DND-41 (cell line): ENCODE measurements at regions not wholly inside any gene's neighbourhood (a gene's known extent, or its start where the extent isn't known, plus 50 kb on each side); places are given as distances from the start of the nearest gene placed in this dataset.

Experiments used
- ATAC-seq: fragments of 200-7000 bp; cut with Tn5 transposase; 3 replicates; pipeline ENCODE4 v1.9.1; 2021; ENCODE audit warnings: low read depth; ENCODE audit not compliant: insufficient read depth
- DNase-seq: peaks from one replicate; pipeline ENCODE4 v3.0.0-alpha.2; 2020
- H2AFZ ChIP-seq: 2 replicates; pipeline ENCODE4 v1.6.0; 2012; ENCODE audit warnings: low read depth, low read length
- H3K27ac ChIP-seq: 2 replicates; pipeline ENCODE4 v1.5.1; 2012; ENCODE audit warnings: low read length, inconsistent platforms
- H3K27me3 ChIP-seq: fragments of 200-600 bp; sonication (generic); 2 replicates; pipeline ENCODE4 v1.6.0; 2012; ENCODE audit warnings: low read length, mild to moderate bottlenecking, inconsistent platforms; ENCODE audit not compliant: insufficient read depth, poor library complexity
- H3K36me3 ChIP-seq: 2 replicates; pipeline ENCODE4 v1.5.1; 2012; ENCODE audit warnings: low read length, inconsistent platforms; ENCODE audit not compliant: insufficient read depth
- H3K4me1 ChIP-seq: 2 replicates; pipeline ENCODE4 v1.5.1; 2012; ENCODE audit warnings: mild to moderate bottlenecking, low read length; ENCODE audit not compliant: insufficient read depth
- H3K4me2 ChIP-seq: 2 replicates; pipeline ENCODE4 v1.6.0; 2012; ENCODE audit warnings: mild to moderate bottlenecking, moderate library complexity, low read length, inconsistent platforms; ENCODE audit not compliant: insufficient read depth
- H3K4me3 ChIP-seq, 2 experiments: fragments of 200-600 bp in 1 of 2; shearing (Covaris generic) in 1 of 2; 2 replicates each; pipeline ENCODE4 v1.5.1; 2012 to 2016; ENCODE audit warnings: inconsistent platforms in 2 of 2, low read length in 2 of 2, mild to moderate bottlenecking in 2 of 2, low read depth in 1 of 2, moderate library complexity in 1 of 2
- H3K79me2 ChIP-seq: 2 replicates; pipeline ENCODE4 v1.6.0; 2012; ENCODE audit warnings: low read length, inconsistent platforms; ENCODE audit not compliant: insufficient read depth
- H3K9ac ChIP-seq: 2 replicates; pipeline ENCODE4 v1.6.0; 2012; ENCODE audit warnings: low read depth, mild to moderate bottlenecking, inconsistent platforms, low read length, moderate library complexity
- H3K9me3 ChIP-seq: 2 replicates; pipeline ENCODE4 v1.5.1; 2012; ENCODE audit warnings: low read length, moderate library complexity, mild to moderate bottlenecking, inconsistent platforms; ENCODE audit not compliant: insufficient read depth, severe bottlenecking
- H4K20me1 ChIP-seq: 2 replicates; pipeline ENCODE4 v1.6.0; 2012; ENCODE audit warnings: low read length; ENCODE audit not compliant: insufficient read depth
- EZH2 ChIP-seq: IDR thresholded peaks from 3 replicates; pipeline ENCODE4 v1.6.1; 2012; ENCODE audit warnings: borderline replicate concordance, low read depth, mild to moderate bottlenecking, moderate library complexity, low read length, inconsistent platforms; ENCODE audit not compliant: severe bottlenecking
- TF ChIP-seq, protein P1 (sequence below): IDR thresholded peaks from 2 replicates; pipeline ENCODE4 v1.5.1; 2012; ENCODE audit warnings: borderline replicate concordance, low read length, moderate library complexity, mild to moderate bottlenecking; ENCODE audit not compliant: poor library complexity, severe bottlenecking; ENCODE audit errors: extremely low read depth

DNA sequence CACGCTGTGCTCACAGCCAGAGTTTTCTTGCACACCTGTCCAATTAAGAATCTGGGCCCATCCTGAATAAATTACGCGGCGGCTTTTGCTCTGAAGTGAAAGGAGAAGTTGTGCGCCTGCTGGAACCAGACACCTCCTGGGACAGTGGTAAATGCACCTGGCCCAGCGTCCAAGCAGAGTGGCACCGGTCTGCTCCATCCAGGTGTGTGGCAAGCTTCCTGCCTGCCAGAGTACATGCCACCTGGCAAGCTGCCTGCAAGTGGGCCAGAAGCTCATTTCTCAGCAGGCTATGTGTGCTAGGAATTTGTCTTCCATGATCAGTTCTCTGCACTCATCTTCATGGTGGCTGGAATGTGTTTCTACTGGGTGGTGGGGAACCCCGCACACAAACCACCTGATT lies 660.6 kb downstream of the ETS1 start:
- Histone ChIP-seq H4K20me1 (no peaks in the 10 kb centered on the region), H2AFZ (no peak overlapping the region), H3K4me2 (no peak overlapping the region), H3K27ac (no peak overlapping the region), H3K9ac (no peak overlapping the region), H3K4me1 (no peaks in the 10 kb centered on the region), H3K27me3 (no peaks in the 10 kb centered on the region), H3K9me3 (no peaks in the 10 kb centered on the region), H3K4me3 (no peak overlapping the region), H3K36me3 (no peaks in the 10 kb centered on the region), H3K79me2 (no peaks in the 10 kb centered on the region)
- no peak for ATAC-seq
- no peak for DNase-seq
- no peak for TF ChIP-seq EZH2
- TF ChIP-seq, protein P1, sequence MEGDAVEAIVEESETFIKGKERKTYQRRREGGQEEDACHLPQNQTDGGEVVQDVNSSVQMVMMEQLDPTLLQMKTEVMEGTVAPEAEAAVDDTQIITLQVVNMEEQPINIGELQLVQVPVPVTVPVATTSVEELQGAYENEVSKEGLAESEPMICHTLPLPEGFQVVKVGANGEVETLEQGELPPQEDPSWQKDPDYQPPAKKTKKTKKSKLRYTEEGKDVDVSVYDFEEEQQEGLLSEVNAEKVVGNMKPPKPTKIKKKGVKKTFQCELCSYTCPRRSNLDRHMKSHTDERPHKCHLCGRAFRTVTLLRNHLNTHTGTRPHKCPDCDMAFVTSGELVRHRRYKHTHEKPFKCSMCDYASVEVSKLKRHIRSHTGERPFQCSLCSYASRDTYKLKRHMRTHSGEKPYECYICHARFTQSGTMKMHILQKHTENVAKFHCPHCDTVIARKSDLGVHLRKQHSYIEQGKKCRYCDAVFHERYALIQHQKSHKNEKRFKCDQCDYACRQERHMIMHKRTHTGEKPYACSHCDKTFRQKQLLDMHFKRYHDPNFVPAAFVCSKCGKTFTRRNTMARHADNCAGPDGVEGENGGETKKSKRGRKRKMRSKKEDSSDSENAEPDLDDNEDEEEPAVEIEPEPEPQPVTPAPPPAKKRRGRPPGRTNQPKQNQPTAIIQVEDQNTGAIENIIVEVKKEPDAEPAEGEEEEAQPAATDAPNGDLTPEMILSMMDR, result no peak

- TF ChIP-seq, protein P1, result no peak
- no peak for TF ChIP-seq EZH2
- no peaks in the 10 kb centered on the region for H3K36me3 ChIP-seq
- H3K27me3 ChIP-seq, result no peaks in the 10 kb centered on the region
- ATAC-seq (no peak), DNase-seq (no peak)
- H3K4me1 ChIP-seq, result no peaks in the 10 kb centered on the region
- H3K9me3 ChIP-seq, result no peaks in the 10 kb centered on the region
- H3K4me3 ChIP-seq, result no peak overlapping the region
- no peaks in the 10 kb centered on the region for H3K79me2 ChIP-seq
- H3K9ac ChIP-seq, result no peak overlapping the region
- no peak overlapping the region for H3K4me2 ChIP-seq
- H2AFZ ChIP-seq, result no peak overlapping the region
- no peak overlapping the region for H3K27ac ChIP-seq
- no peaks in the 10 kb centered on the region for H4K20me1 ChIP-seq
Measured at GRCh38 chr11:127925475-127925874, 661.9 kb downstream of the ETS1 start.

DNA sequence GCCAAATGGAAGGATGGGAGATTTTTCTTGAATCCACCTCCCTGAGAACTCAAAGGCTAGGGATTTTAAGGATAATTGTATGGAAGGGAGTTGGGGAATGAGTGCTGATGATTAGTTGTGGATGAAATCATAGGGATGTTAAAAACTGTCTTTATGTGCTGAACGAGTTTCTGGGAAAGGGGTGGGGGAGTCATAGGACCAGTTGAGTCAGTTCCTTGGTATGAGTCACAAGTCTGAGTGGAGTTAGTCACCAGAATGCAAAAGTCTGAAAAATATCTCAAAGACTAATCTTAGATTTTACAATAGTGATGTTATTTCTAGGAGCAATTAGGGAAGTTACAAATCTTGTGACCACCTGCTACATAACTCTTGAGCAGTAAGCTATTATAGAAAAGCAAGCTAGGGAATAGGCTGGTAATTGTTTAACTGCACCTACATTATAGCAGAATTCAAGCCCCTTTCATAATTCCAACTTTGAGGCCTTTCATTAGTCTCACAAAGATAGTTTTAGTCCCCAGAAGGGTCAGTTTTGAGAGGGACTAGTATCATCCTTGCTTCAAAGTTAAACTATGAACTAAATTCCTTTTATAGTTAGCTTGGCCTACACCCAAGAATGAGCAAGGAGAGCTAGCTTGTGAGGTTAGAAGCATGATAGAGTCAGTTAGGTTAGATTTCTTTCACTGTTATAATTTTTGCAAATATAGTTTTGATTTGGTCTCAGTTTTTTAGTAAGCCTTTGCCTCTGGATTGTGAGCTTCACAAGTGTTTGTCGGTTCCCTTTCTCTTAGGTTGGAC lies 668.0 kb downstream of the ETS1 start:
- Histone ChIP-seq H4K20me1 (no peaks in the 10 kb centered on the region), H2AFZ (no peak overlapping the region), H3K4me3 (no peak overlapping the region), H3K36me3 (no peaks in the 10 kb centered on the region), H3K4me1 (no peaks in the 10 kb centered on the region), H3K79me2 (no peaks in the 10 kb centered on the region), H3K9ac (no peak overlapping the region), H3K9me3 (peaks cover 7% of the 10 kb centered on the region), H3K27ac (no peak overlapping the region), H3K27me3 (no peaks in the 10 kb centered on the region), H3K4me2 (no peak overlapping the region)
- no peak for DNase-seq
- no peak for TF ChIP-seq EZH2
- TF ChIP-seq, protein P1, result no peak
- ATAC-seq, result no peak

- Histone ChIP-seq H2AFZ (no peak overlapping the region), H3K9me3 (no peaks in the 10 kb centered on the region), H3K9ac (no peak overlapping the region), H3K79me2 (no peaks in the 10 kb centered on the region), H3K27me3 (no peaks in the 10 kb centered on the region), H3K36me3 (no peaks in the 10 kb centered on the region), H3K4me1 (no peaks in the 10 kb centered on the region), H3K4me3 (no peak overlapping the region), H4K20me1 (no peaks in the 10 kb centered on the region), H3K4me2 (no peak overlapping the region), H3K27ac (no peak overlapping the region)
- ATAC-seq, result no peak
- DNase-seq, result no peak
- TF ChIP-seq, protein P1, result no peak
- no peak for TF ChIP-seq EZH2
Measured at GRCh38 chr11:127902382-127902781, 685.0 kb downstream of the ETS1 start.
